WTC11 (cell line): ENCODE measurements at regions not wholly inside any gene's neighbourhood (a gene's known extent, or its start where the extent isn't known, plus 50 kb on each side); places are given as distances from the start of the nearest gene placed in this dataset.

Experiments
- E2F4 ChIP-seq: sonication (generic); formaldehyde crosslinking; IDR thresholded peaks from 2 replicates; pipeline ENCODE4 v1.8.1; 2022; ENCODE audit warnings: low read depth, mild to moderate bottlenecking, moderate library complexity, missing genetic modification reagents, borderline replicate concordance
- TP53 ChIP-seq: sonication (generic); formaldehyde crosslinking; IDR thresholded peaks from 2 replicates; pipeline ENCODE4 v1.8.1; 2023; ENCODE audit warnings: mild to moderate bottlenecking, missing genetic modification reagents
- USF1 ChIP-seq: sonication (generic); formaldehyde crosslinking; IDR thresholded peaks from 2 replicates; pipeline ENCODE4 v1.8.0; 2022; ENCODE audit warnings: mild to moderate bottlenecking, missing genetic modification reagents
- TF ChIP-seq, protein P1 (sequence below): fragments of 200-600 bp; IDR thresholded peaks from 2 replicates; pipeline ENCODE4 v1.8.0; 2022; ENCODE audit warnings: antibody characterized with exemption

DNA sequence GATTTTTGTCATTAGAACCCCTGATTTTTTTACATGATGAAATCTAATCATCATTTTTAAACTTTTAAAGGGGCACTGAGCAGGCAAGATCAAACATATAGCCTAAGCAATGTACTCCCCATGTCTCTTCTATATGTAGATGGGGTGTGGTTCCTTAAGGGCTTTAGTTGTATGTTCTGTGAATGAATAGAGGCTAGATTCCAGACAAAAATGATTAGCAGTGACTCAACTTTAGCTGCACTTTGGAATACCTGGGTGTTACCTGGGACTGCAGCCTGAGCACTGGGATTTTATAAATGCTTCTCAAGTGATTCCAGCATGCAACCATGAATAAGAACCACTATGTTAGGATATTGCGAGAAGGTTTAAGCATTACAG is 256.7 kb upstream of the PLEKHG7 start:
- no peak for TF ChIP-seq E2F4 (CRISPR knock-in tag)
- TF ChIP-seq, protein P1, sequence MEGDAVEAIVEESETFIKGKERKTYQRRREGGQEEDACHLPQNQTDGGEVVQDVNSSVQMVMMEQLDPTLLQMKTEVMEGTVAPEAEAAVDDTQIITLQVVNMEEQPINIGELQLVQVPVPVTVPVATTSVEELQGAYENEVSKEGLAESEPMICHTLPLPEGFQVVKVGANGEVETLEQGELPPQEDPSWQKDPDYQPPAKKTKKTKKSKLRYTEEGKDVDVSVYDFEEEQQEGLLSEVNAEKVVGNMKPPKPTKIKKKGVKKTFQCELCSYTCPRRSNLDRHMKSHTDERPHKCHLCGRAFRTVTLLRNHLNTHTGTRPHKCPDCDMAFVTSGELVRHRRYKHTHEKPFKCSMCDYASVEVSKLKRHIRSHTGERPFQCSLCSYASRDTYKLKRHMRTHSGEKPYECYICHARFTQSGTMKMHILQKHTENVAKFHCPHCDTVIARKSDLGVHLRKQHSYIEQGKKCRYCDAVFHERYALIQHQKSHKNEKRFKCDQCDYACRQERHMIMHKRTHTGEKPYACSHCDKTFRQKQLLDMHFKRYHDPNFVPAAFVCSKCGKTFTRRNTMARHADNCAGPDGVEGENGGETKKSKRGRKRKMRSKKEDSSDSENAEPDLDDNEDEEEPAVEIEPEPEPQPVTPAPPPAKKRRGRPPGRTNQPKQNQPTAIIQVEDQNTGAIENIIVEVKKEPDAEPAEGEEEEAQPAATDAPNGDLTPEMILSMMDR = no peak
- no peak for TF ChIP-seq USF1 (CRISPR knock-in tag)
- TF ChIP-seq TP53 (CRISPR knock-in tag) = no peak
